Amygdala (tissue), 56 donors: ENCODE measurements at regions not wholly inside any gene's neighbourhood (a gene's known extent, or its start where the extent isn't known, plus 50 kb on each side); places are given as distances from the start of the nearest gene placed in this dataset.
"Not testable (repeated sequence)": the region's sequence is repeated elsewhere in the genome, so short reads cannot be mapped to it uniquely, and the experiment has no call there.

Source experiments
- DNase-seq, 56 donors: peaks; one replicate each; lab custom pipeline; 2025; lab: John Stamatoyannopoulos, UW

DNA sequence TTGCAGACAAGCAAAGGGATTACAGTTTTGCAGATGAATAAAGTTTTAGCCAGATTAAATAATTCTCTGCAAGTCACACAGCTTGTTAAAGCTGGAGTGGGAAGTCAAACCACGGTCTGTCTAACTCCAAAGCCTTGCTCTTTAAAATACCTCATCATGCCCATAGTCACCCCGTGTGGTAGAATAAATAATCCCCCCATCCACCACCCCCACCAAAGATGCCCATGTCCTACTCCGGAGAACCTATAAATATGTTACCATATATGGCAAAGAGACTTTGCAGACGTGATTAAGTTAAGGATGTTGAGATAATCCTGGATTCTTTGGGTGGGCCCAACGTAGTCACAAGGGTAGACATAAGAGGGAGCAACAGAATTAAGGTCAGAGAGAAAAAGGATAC, 118.7 kb downstream of the BEND2 start:
- DNase-seq = no peak

DNA sequence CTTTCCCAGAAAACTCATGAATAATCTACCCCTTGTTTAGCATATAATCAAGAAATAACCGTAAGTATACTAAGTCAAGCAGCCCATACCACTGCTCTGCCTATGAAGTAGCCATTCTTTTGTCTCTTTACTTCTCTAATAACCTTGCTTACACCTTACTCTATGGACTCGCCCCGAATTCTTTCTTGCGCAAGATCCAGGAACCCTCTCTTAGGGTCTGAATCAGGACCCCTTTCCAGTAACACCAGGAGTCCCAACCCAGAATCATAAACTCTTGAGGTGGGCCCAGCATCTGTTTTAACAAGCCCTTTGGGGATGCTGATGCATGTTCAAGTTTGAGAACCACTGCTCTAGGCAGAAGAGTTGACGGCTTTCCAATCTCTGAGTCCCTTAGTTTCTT, 119.6 kb downstream of the BEND2 start:
- no peak for DNase-seq

DNA sequence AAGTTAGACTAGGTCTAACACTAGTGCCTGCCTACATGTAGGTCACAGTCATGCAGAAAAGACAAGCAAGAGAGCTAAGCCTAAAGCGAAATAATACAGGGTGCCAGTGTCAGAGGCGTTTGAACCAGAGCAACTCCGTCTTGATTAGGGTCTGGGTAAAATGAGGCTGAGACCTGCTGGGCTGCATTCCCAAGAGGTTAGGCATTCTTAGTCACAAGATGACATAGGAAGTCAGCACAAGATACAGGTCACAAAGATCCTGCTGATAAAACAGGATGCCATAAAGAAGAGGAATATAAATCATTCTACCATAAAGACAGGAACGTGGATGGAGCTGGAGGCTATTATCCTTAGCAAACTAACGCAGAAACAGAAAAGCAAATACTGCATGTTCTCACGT, 120.9 kb downstream of the BEND2 start:
- DNase-seq = no peak

DNA sequence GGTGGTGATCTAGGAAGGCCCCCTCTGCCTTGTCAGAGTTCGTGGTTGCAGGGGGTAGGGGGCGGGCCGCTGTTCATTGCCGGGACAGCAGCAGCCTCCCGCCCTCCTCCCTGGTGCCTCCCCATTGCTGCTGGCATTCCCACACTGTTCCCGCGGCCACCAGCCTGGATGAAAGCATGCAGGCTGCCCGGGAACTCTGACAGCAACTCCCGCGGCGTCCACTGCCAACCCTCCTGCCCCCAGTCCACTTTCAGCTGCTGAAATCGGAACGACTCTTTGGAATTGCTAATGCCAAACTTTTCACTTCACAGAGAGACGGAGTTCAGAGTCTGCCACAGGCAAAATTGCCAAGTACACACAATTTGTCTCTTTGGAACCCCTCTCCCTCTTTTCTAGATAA, 121.9 kb downstream of the BEND2 start:
- DNase-seq = peak in 29 of 56 donors; percentile 0 to 33 (median 2)

GRCh38 chrX:18076434-18076833, 144.3 kb downstream of the BEND2 start:
- DNase-seq = no peak

- DNase-seq = no peak
Measured at GRCh38 chrX:18075603-18076002, 145.1 kb downstream of the BEND2 start.

- not testable (repeated sequence) for DNase-seq
Measured at GRCh38 chrX:18068045-18068444, 152.6 kb downstream of the BEND2 start.

- DNase-seq = no peak
Measured at GRCh38 chrX:18065956-18066355, 154.7 kb downstream of the BEND2 start.

DNA sequence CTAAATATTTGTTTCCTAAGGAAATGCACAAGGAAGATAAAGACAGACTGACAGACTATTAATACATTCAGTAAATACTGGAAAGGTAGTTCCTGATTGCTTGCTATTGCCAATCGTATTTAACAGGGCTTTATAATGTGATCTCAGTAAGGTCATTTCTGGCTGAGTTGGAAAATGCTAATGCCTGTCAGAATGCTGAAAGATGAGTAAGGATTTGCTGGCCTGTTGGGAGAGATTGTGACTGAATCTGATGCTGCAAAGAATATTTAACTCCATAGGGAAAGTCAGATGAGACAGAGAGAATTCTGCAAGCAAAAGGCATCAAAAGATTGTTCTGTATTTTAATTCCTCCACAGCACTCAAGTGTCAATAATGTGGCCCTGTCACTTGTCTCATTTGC, 169.0 kb downstream of the BEND2 start:
- DNase-seq = no peak

GRCh38 chrX:18047491-18047890, 173.2 kb downstream of the BEND2 start:
- no peak for DNase-seq

GRCh38 chrX:18045436-18045835, 175.2 kb downstream of the BEND2 start:
- DNase-seq = no peak

DNA sequence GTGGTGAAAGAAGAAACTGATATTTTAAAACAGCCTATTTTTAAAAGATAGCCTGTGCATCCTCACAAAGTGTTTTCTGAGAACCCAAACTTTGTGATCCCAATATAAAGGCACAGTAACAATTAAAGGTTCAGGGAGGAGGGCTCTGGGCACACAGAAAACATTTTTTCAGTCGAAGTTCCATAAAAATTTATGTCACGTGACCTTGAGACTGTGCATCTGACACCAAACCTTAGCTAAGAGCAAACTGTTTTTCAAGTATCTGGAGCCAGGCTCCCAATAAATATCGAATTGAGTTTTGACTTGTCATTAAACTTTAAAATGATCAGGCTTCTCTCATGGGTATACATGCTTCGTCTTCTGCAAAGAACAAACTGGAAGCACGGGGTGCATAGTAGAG, 177.9 kb downstream of the BEND2 start:
- no peak for DNase-seq

- no peak for DNase-seq
Measured at GRCh38 chrX:18041656-18042055, 179.0 kb downstream of the BEND2 start.

- DNase-seq = no peak
Measured at GRCh38 chrX:18039023-18039422, 177.9 kb upstream of the RAI2 start.

GRCh38 chrX:18036394-18036793, 175.3 kb upstream of the RAI2 start:
- DNase-seq = no peak

- DNase-seq = no peak
Measured at GRCh38 chrX:18034945-18035344, 173.8 kb upstream of the RAI2 start.

DNA sequence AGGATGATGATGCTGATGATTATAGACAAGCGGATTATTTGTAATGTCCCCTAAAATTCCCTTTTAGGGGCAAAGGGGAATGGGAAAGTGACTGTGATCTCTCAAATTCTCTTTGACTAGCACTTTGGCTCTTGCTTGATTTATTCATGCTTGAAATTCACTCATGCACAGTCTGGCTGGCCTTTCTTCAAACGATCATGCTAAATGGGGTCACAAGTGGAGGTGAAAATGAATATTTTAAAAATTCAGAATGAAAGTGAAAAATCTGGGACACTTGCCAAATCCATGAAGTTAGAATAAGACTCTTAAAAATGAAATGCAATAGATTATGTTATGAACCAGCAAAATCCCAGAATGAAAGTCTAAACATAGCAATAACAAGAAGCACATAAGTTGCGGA, 173.4 kb upstream of the RAI2 start:
- DNase-seq = no peak

DNA sequence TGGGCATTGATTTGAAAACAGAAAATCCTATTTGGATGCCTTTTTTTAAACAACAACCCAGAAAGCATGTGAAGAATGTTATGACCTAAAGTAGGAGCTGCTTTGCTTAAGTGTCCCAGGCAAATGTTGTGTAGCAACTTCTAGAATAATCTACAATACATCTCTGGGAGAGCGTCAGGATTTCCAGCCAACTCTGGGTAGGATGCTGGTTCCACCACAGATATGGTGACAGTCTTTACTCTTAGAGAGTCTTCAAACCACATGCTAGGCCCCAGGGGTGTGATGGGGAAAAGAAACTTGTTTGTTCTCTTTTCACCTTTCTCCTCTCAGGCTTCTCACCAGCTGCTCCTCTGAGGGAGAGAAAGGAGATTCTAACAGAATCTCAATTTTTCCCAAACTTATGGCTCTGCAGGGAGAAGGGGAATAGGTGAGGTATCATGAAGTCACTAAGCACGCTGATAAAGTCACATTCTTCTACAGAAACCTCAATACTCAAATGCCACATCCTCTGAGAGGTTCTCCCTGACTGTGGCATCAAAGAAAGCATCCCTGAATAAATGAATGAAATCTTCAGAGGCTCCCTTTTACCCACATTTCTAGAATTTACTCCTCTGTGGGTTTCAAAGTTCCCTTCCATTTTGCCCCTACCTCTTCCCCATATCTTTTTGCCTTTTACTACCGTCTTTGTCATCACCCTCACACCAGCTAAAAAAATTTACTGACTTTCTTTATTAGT, 171.6 kb upstream of the RAI2 start:
- DNase-seq = no peak

DNA sequence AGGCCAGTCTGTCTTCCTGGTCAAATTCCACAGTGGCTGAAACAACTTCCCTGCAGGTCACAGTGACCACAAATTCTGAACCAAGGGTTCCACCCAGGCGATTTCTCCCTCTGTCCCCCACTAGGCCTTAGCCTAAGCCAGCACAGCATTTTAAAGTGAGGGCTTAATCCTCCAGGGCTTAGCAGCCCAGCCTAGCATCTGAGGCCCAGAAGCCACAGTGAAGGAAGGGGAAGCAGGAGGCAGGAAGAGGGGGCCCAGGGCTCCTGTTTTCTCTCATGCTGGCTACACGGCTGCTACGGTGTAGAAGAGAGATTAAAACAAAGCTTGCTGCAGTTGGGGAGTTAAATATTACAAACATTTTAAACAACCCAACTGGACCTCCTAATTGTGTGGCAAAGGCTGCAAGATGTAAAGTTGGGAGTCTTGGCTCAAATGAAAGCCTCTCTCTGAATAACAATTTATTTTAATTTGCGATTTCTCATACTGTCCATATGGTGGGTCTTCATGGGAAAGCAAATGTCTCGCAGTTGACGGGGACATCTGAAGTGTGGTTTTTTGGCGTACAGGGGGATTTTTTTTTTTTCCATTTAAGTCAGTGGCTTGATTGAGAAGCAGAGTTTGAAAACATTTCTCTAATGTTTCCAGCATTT, 170.8 kb upstream of the RAI2 start:
- DNase-seq = no peak

GRCh38 chrX:18030656-18031055, 169.6 kb upstream of the RAI2 start:
- not testable (repeated sequence) for DNase-seq

DNA sequence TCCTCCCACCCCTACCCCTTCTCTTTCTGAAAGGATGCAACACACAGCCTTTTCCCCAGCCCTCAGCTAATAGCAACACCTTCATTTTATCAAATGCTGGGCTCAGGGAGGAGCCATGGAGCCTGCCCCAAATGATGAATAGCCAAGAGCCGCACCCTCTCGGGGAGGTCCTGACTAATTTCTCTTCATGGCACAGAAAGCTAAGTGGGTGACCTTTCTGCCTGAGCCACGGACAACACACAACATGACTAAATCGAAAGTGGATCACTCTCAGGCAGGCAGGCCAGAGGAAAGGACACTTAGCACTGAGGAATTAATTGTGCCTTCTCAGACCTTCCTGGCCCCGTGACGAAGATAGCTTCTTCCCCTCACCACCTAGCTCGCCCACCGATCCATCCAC, 165.1 kb upstream of the RAI2 start:
- DNase-seq = no peak

- no peak for DNase-seq
Measured at GRCh38 chrX:18017411-18017810, 156.3 kb upstream of the RAI2 start.
